H9 (cell line): ENCODE measurements at regions not wholly inside any gene's neighbourhood (a gene's known extent, or its start where the extent isn't known, plus 50 kb on each side); places are given as distances from the start of the nearest gene placed in this dataset.

Experiments
- DNase-seq: peaks from one replicate; pipeline ENCODE4 v3.0.0-alpha.2; 2017
- H2AFZ ChIP-seq: one replicate; pipeline ENCODE4 v1.6.1; 2013; ENCODE audit warnings: mild to moderate bottlenecking, low read length, control low read depth, moderate library complexity
- H2AK5ac ChIP-seq: 2 replicates; pipeline ENCODE4 v1.6.1; 2013; ENCODE audit warnings: low read length, control low read depth, mixed read lengths; ENCODE audit not compliant: insufficient read length
- H2BK120ac ChIP-seq: one replicate; pipeline ENCODE4 v1.6.1; 2013; ENCODE audit warnings: low read depth, mild to moderate bottlenecking, low read length, control low read depth, inconsistent platforms; ENCODE audit not compliant: poor library complexity, severe bottlenecking
- H2BK12ac ChIP-seq: 2 replicates; pipeline ENCODE4 v1.6.1; 2013; ENCODE audit warnings: low read length, control low read depth, mixed read lengths, low read depth; ENCODE audit not compliant: insufficient read length
- H2BK15ac ChIP-seq: 2 replicates; pipeline ENCODE4 v1.6.1; 2013; ENCODE audit warnings: low read depth, low read length, control low read depth
- H2BK20ac ChIP-seq: one replicate; pipeline ENCODE4 v1.6.1; 2013; ENCODE audit warnings: low read depth, mild to moderate bottlenecking, low read length, control low read depth, inconsistent platforms; ENCODE audit not compliant: poor library complexity, severe bottlenecking
- H2BK5ac ChIP-seq: 2 replicates; pipeline ENCODE4 v1.6.1; 2013; ENCODE audit warnings: low read length, control low read depth, mixed read lengths; ENCODE audit not compliant: insufficient read length
- H3K14ac ChIP-seq: 2 replicates; pipeline ENCODE4 v1.6.1; 2013; ENCODE audit warnings: low read length, control low read depth; ENCODE audit not compliant: insufficient read depth
- H3K18ac ChIP-seq: 2 replicates; pipeline ENCODE4 v1.6.1; 2013; ENCODE audit warnings: low read depth, mild to moderate bottlenecking, mixed read lengths, low read length, control low read depth; ENCODE audit not compliant: insufficient read length
- H3K23ac ChIP-seq: 2 replicates; pipeline ENCODE4 v1.6.1; 2013; ENCODE audit warnings: low read length, control low read depth, mixed read lengths, low read depth; ENCODE audit not compliant: insufficient read length
- H3K23me2 ChIP-seq: 2 replicates; pipeline ENCODE4 v1.6.1; 2013; ENCODE audit warnings: low read depth, mild to moderate bottlenecking, mixed read lengths, low read length, control low read depth; ENCODE audit not compliant: insufficient read length, poor library complexity, severe bottlenecking
- H3K27ac ChIP-seq: 2 replicates; pipeline ENCODE4 v1.5.1; 2013; ENCODE audit warnings: low read length, control low read depth, mixed read lengths, low read depth; ENCODE audit not compliant: insufficient read length
- H3K27me3 ChIP-seq: 2 replicates; pipeline ENCODE4 v1.6.1; 2013; ENCODE audit warnings: low read length, control low read depth, inconsistent platforms; ENCODE audit not compliant: insufficient read depth
- H3K4ac ChIP-seq: 2 replicates; pipeline ENCODE4 v1.6.1; 2013; ENCODE audit warnings: low read depth, mild to moderate bottlenecking, control low read depth, inconsistent platforms, low read length, moderate library complexity
- H3K4me1 ChIP-seq: 2 replicates; pipeline ENCODE4 v1.6.1; 2013; ENCODE audit warnings: low read length, control low read depth, inconsistent platforms; ENCODE audit not compliant: insufficient read depth
- H3K4me2 ChIP-seq: 2 replicates; pipeline ENCODE4 v1.6.1; 2013; ENCODE audit warnings: low read length, control low read depth, mixed read lengths; ENCODE audit not compliant: insufficient read length, insufficient read depth
- H3K56ac ChIP-seq: 2 replicates; pipeline ENCODE4 v1.6.1; 2013; ENCODE audit warnings: low read depth, mild to moderate bottlenecking, mixed read lengths, low read length, control low read depth; ENCODE audit not compliant: insufficient read length
- H3K79me1 ChIP-seq: 2 replicates; pipeline ENCODE4 v1.6.1; 2013; ENCODE audit warnings: low read depth, mild to moderate bottlenecking, moderate library complexity, low read length, control low read depth, inconsistent platforms; ENCODE audit not compliant: insufficient read depth, poor library complexity, severe bottlenecking
- H3K79me2 ChIP-seq: 2 replicates; pipeline ENCODE4 v1.6.1; 2013; ENCODE audit warnings: low read length, control low read depth, inconsistent platforms; ENCODE audit not compliant: insufficient read depth
- H3K9ac ChIP-seq: 2 replicates; pipeline ENCODE4 v1.6.1; 2013; ENCODE audit warnings: low read length, control low read depth, mixed read lengths; ENCODE audit not compliant: insufficient read length; ENCODE audit errors: extremely low read depth
- H3K9me3 ChIP-seq: one replicate; pipeline ENCODE4 v1.6.1; 2013; ENCODE audit warnings: low read depth, low read length, inconsistent platforms; ENCODE audit not compliant: control insufficient read depth
- H3T11ph ChIP-seq: one replicate; pipeline ENCODE4 v1.6.1; 2013; ENCODE audit warnings: mild to moderate bottlenecking, low read length, control low read depth, inconsistent platforms
- H4K20me1 ChIP-seq: one replicate; pipeline ENCODE4 v1.6.1; 2013; ENCODE audit not compliant: control insufficient read depth, insufficient read length, insufficient read depth
- H4K5ac ChIP-seq: 2 replicates; pipeline ENCODE4 v1.6.1; 2013; ENCODE audit warnings: low read depth, mild to moderate bottlenecking, mixed read lengths, low read length, control low read depth; ENCODE audit not compliant: insufficient read length
- H4K8ac ChIP-seq: replicated peaks from 2 replicates; pipeline ENCODE4 v1.6.1; 2013; ENCODE audit warnings: low read length, control low read depth, mixed read lengths, low read depth; ENCODE audit not compliant: insufficient read length
- H4K91ac ChIP-seq: 2 replicates; pipeline ENCODE4 v1.6.1; 2013; ENCODE audit warnings: low read depth, mild to moderate bottlenecking, moderate library complexity, mixed read lengths, low read length, control low read depth; ENCODE audit not compliant: insufficient read length
- H3K27ac Mint-ChIP-seq, 3 experiments: 2 replicates in 2 of 3; 3 replicates in 1 of 3; pipeline ENCODE4 v1.8.0; 2020 to 2021; ENCODE audit warnings: mixed read lengths in 3 of 3, mild to moderate bottlenecking in 1 of 3, moderate library complexity in 1 of 3
- H3K27me3 Mint-ChIP-seq: 2 replicates; pipeline ENCODE4 v1.8.0; 2021; ENCODE audit warnings: low read depth, mild to moderate bottlenecking, moderate library complexity, mixed read lengths
- H3K36me3 Mint-ChIP-seq, 3 experiments: 2 replicates in 2 of 3; 3 replicates in 1 of 3; pipeline ENCODE4 v1.8.0; 2020 to 2021; ENCODE audit warnings: low read depth in 3 of 3, mixed read lengths in 3 of 3; ENCODE audit not compliant: insufficient read depth in 1 of 3
- H3K4me1 Mint-ChIP-seq, 2 experiments: 2 replicates each; pipeline ENCODE4 v1.8.0; 2020; ENCODE audit warnings: mixed read lengths in 2 of 2
- H3K4me3 Mint-ChIP-seq, 2 experiments: 2 replicates in 1 of 2; 3 replicates in 1 of 2; pipeline ENCODE4 v1.8.0; 2020 to 2021; ENCODE audit warnings: mild to moderate bottlenecking in 2 of 2, mixed read lengths in 2 of 2, moderate library complexity in 1 of 2
- H3K9me3 Mint-ChIP-seq, 2 experiments: 2 replicates in 1 of 2; 3 replicates in 1 of 2; pipeline ENCODE4 v1.8.0; 2020; ENCODE audit warnings: mild to moderate bottlenecking in 2 of 2, mixed read lengths in 2 of 2, moderate library complexity in 1 of 2
- CTCF ChIP-seq: fragments of 200-600 bp; sonication (generic); conservative IDR thresholded peaks from 3 replicates; pipeline ENCODE4 v1.8.0; 2021; ENCODE audit warnings: antibody characterized with exemption, mild to moderate bottlenecking

GRCh38 chr2:153100151-153100550, 378.4 kb downstream of the RPRM start:
- DNase-seq: no peak
- no peak overlapping the region for H3K27ac Mint-ChIP-seq

More at GRCh38 chr2:153100151-153100550, 378.4 kb downstream of the RPRM start:
- Histone ChIP-seq H2BK120ac (no peak overlapping the region), H2AFZ (no peak overlapping the region), H2AK5ac (no peak overlapping the region), H3T11ph (no peak overlapping the region), H3K56ac (no peak overlapping the region), H3K23me2 (no peaks in the 10 kb centered on the region), H3K4me2 (no peak overlapping the region), H3K23ac (no peak overlapping the region), H4K20me1 (no peaks in the 10 kb centered on the region), H3K18ac (no peak overlapping the region), H2BK12ac (no peak overlapping the region), H2BK15ac (no peak overlapping the region), H3K4me1 (no peaks in the 10 kb centered on the region), H3K14ac (no peak overlapping the region), H3K27me3 (no peaks in the 10 kb centered on the region), H3K9ac (no peak overlapping the region), H3K27ac (no peak overlapping the region), H4K91ac (no peak overlapping the region), H4K8ac (no peak overlapping the region), H4K5ac (no peak overlapping the region), H3K9me3 (no peaks in the 10 kb centered on the region), H3K4ac (no peak overlapping the region), H3K79me1 (no peaks in the 10 kb centered on the region), H2BK5ac (no peak overlapping the region), H2BK20ac (no peak overlapping the region), H3K79me2 (no peaks in the 10 kb centered on the region)
- no peaks in the 10 kb centered on the region for H3K9me3 Mint-ChIP-seq
- no peak overlapping the region for H3K4me3 Mint-ChIP-seq
- no peaks in the 10 kb centered on the region; a peak in 1 of 7 replicates for H3K36me3 Mint-ChIP-seq
- no peaks in the 10 kb centered on the region for H3K27me3 Mint-ChIP-seq
- TF ChIP-seq CTCF: no peak
- H3K4me1 Mint-ChIP-seq: no peaks in the 10 kb centered on the region; a peak in 1 of 4 replicates
